Activated T-cell treated with anti-CD3 and anti-CD28 coated beads, Interleukin-2, amount 50 U/mL, for 4 hours (primary cell): ENCODE measurements at regions not wholly inside any gene's neighbourhood (a gene's known extent, or its start where the extent isn't known, plus 50 kb on each side); places are given as distances from the start of the nearest gene placed in this dataset.

ENCODE experiments used
- ATAC-seq, 2 donors: fragments of 200-7000 bp; cut with Tn5 transposase; one replicate each; pipeline ENCODE4 v1.10.0; 2021
- DNase-seq: peaks from one replicate; pipeline ENCODE4 v3.0.0-alpha.2; 2020
- H3K27me3 Mint-ChIP-seq: one replicate; pipeline ENCODE4 v1.8.0; 2021; ENCODE audit warnings: low read depth, mixed read lengths
- H3K36me3 Mint-ChIP-seq: one replicate; pipeline ENCODE4 v1.8.0; 2022; ENCODE audit warnings: mixed read lengths; ENCODE audit not compliant: insufficient read depth
- H3K4me1 Mint-ChIP-seq: one replicate; pipeline ENCODE4 v1.8.0; 2021; ENCODE audit warnings: low read depth, mixed read lengths
- H3K4me3 Mint-ChIP-seq: one replicate; pipeline ENCODE4 v1.8.0; 2021; ENCODE audit warnings: mild to moderate bottlenecking, moderate library complexity, mixed read lengths
- H3K9me3 Mint-ChIP-seq: one replicate; pipeline ENCODE4 v1.8.0; 2021; ENCODE audit warnings: mixed read lengths

DNA sequence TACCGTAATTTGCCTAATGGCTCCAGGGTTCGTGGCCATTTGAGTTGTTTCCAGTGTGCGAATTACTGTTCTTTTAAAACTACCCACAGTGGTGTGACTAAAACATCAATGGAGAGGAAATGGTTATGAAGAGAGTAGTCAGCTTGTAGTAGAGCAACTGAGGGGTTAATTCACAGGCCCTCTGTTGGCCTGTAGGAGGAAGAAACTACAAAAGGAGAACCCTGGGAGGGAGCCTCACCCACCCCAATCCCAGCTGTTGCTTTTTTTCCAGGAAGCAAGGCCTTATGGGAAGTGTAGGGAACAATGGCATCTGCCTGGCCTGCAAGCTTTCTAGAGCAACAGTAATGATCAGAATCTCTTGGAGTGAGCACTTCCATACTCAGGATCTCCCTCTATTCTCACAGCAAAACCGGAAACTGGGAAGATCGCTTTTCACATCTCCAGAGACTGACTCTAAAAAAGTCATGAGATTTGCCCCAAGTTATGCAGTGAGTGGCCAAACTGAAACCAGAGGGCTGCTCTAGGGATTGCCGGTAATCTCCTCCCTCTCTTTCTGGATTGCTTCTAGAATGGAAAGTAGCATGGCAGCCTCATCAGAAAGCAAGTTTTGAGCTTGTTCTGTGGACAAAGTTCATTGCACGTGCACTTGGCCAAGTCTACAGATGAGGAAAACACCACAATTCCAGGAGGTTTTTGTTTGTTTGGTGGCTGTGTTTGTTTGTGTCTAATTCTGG, 125.3 kb upstream of the PWP1 start:
- peaks cover 2% of the 10 kb centered on the region for H3K36me3 Mint-ChIP-seq
- no peak for ATAC-seq

DNA sequence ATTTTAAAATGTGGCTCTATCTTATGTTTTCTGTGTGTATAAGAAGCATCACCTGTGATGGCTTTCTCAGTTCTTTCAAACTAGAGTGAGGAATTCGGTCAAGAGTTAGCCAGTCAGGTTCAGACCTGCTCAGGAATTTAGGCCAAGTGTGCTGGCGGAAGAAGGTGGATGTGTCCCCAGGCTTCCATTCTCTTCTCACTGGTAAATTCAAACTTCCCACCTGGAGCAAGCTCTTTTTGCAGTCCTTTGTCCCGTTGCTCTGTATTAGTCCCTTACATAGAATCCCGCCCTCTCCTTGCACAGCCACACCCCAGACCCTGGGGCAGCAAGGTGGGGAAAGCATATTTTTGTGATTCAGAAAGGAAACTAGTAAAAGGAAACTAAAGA, 124.7 kb upstream of the PWP1 start:
- no peak overlapping the region for H3K4me3 Mint-ChIP-seq
- H3K9me3 Mint-ChIP-seq = no peaks in the 10 kb centered on the region
- no peak for DNase-seq
- no peak for ATAC-seq
- H3K4me1 Mint-ChIP-seq = no peaks in the 10 kb centered on the region
- peaks cover 2% of the 10 kb centered on the region for H3K36me3 Mint-ChIP-seq
- no peaks in the 10 kb centered on the region for H3K27me3 Mint-ChIP-seq

More for the DNA sequence above, 125.3 kb upstream of the PWP1 start:
- DNase-seq = no peak
- no peaks in the 10 kb centered on the region for H3K4me1 Mint-ChIP-seq
- H3K27me3 Mint-ChIP-seq = no peaks in the 10 kb centered on the region
- no peaks in the 10 kb centered on the region for H3K9me3 Mint-ChIP-seq
- no peak overlapping the region for H3K4me3 Mint-ChIP-seq

DNA sequence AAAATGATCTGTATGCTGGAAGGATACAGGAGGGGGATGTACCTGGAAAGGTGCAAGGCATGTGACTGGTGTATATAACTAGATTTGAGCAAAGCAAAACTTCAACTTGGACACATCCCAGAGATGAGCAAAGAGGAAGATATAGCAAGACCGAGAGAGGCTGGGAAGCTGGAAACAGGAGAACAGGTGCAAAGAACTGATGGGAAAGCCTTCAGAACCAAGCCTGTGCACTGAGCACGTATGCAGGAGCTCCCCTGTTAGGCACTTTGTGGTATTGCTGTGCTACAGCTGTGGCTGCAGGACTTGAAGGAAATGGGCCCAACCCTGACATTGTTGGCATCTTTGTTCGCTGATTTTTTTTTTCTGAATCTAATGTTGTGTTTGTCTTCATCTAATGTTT, 120.7 kb upstream of the PWP1 start:
- ATAC-seq = no peak
- DNase-seq = no peak
- Mint-ChIP-seq H3K36me3 (peaks cover 3% of the 10 kb centered on the region), H3K4me1 (no peaks in the 10 kb centered on the region), H3K27me3 (no peaks in the 10 kb centered on the region), H3K9me3 (no peaks in the 10 kb centered on the region), H3K4me3 (no peak overlapping the region)

DNA sequence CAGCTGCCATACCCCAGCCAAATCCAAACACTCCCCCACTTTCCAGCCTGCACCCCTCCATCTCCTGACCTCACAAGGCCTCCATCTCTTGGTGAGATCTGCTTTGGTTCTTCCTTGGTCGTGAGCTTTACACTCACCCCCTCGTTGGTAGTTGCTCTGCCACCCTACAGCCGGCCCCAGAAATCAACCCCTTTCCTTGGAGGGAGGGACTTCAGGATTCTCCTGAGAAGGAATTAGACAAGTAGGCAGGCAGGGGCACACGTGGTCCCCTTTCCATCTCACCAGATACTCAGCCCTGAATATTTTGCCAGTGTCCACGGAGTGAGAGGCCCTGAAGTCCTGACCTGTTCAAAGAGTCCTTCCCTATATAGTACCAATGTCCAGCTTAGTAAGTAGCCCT, 120.0 kb upstream of the PWP1 start:
- Mint-ChIP-seq H3K9me3 (no peaks in the 10 kb centered on the region), H3K36me3 (peaks cover 3% of the 10 kb centered on the region), H3K4me1 (no peaks in the 10 kb centered on the region), H3K4me3 (no peak overlapping the region), H3K27me3 (no peaks in the 10 kb centered on the region)
- DNase-seq (no peak), ATAC-seq (no peak)

DNA sequence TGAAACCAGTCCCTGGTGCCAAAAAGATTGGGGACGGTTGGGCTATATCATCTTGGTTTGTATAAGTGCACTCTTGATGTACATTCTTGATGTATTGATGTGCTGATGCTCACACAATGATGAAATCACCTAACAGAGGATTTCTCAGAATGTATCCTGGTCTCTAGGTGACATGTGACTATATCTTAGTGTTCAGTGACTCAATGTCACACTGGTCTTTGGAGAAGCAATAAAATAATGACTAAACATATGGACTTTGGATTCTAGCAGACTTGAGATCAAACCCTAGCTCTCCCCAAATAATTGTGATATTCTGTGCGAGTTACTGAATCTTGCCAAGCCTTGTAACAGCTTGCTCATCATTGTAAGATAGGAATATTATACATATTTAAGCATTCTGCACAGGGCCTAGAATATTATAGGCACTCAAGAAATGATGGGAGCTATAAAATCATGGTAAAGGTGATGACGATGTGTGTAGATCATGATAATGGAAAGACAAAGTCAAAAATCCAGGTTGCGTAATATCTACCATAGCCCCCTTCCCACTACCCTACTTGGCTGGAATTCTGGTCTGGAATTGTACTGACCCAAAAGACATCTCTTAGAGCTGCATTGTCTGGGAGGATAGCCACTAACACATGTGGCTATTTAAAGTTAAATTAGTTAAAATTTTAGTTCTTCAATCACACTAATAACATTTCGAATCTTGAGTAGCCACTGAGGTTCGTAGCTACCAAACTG, 117.6 kb upstream of the PWP1 start:
- Mint-ChIP-seq H3K27me3 (no peaks in the 10 kb centered on the region), H3K9me3 (no peaks in the 10 kb centered on the region), H3K4me3 (no peak overlapping the region), H3K36me3 (peaks cover 3% of the 10 kb centered on the region), H3K4me1 (no peaks in the 10 kb centered on the region)
- DNase-seq = no peak
- no peak for ATAC-seq

DNA sequence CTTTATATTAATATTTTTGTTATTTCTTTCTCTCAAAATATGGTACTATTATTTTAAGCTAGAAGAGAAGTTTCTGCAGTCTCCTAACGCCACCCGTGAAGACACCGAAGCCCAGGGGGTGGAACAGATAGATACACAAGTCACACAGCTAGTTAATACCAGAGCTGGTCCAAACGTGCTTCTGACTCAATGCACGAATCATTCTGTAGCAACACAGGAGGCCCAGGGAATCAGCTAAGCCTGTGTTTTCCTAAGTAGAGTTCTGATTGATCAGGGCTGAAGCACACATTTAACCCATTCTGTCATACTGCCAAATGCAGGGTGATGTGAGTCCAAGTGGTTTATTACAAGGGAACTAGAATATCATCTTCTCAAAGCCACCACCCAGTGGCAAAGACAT, 116.9 kb upstream of the PWP1 start:
- ATAC-seq (no peak), DNase-seq (no peak)
- no peaks in the 10 kb centered on the region for H3K27me3 Mint-ChIP-seq
- H3K36me3 Mint-ChIP-seq = peaks cover 3% of the 10 kb centered on the region
- no peak overlapping the region for H3K4me3 Mint-ChIP-seq
- H3K9me3 Mint-ChIP-seq = no peaks in the 10 kb centered on the region
- no peaks in the 10 kb centered on the region for H3K4me1 Mint-ChIP-seq

DNA sequence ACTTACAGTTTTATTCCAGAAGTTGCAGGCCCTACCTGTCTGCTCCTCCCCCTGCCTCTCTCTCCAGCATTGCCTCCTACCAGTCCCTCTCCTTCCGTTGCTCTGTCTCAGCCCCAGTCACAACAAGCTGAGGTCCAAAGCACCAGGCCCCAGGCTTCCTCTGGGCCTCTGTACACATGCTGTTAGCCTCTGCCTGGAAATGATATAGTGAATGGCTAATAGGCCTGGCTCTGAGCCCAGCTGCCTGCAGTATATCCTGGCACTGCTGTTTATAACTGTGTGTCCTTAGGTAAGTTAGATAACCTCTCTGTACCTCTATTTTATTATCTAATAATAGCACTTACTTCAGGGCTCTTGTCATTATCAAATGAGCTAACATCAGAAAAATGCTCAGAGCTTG, 114.9 kb upstream of the PWP1 start:
- Mint-ChIP-seq H3K9me3 (no peaks in the 10 kb centered on the region), H3K36me3 (peaks cover 3% of the 10 kb centered on the region), H3K27me3 (no peaks in the 10 kb centered on the region), H3K4me3 (no peak overlapping the region), H3K4me1 (no peaks in the 10 kb centered on the region)
- ATAC-seq (no peak), DNase-seq (no peak)

DNA sequence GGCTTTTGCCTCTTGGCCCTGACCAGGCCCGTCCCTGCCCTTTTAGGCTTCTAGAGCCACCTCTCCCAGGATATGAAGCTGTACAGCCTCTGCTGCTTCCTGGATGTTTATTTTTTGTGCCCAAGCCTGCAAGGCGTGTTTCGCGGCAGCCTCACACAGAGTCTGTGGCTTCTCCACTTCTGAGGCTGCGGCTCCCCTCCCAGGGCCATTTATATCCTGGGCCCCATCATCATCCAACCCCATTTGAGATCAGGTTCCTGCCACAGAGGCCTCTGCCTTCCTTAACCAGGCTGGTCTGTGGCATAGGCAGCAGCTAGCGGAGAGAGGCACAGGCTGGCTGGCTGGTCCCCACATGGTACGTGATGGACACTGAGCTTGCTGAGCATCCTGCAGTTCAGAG, 114.1 kb upstream of the PWP1 start:
- no peak for ATAC-seq
- H3K36me3 Mint-ChIP-seq = no peaks in the 10 kb centered on the region
- no peaks in the 10 kb centered on the region for H3K9me3 Mint-ChIP-seq
- H3K27me3 Mint-ChIP-seq = no peaks in the 10 kb centered on the region
- DNase-seq = no peak
- no peak overlapping the region for H3K4me3 Mint-ChIP-seq
- H3K4me1 Mint-ChIP-seq = no peaks in the 10 kb centered on the region

DNA sequence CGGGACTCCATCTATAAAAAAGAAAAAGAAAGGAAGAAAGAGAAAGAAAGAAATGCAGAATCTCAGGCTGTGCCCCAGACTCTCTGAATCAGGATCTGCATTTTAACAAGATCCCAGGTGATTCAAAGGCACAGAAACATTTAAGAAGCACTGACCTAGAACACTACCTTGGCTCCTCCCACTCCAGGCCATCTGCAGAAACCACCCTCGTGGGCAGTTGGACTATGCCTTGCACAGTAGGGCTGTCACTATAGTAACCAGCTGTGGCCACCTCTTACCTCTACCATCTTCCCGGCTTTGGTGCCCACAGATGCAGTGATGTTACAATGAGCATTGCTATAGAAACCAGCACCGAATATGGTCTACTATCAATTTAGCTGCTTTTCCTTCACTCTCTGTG, 110.9 kb upstream of the PWP1 start:
- Mint-ChIP-seq H3K4me1 (no peaks in the 10 kb centered on the region), H3K9me3 (no peaks in the 10 kb centered on the region), H3K27me3 (no peaks in the 10 kb centered on the region), H3K36me3 (no peaks in the 10 kb centered on the region), H3K4me3 (no peak overlapping the region)
- DNase-seq (no peak), ATAC-seq (no peak)

DNA sequence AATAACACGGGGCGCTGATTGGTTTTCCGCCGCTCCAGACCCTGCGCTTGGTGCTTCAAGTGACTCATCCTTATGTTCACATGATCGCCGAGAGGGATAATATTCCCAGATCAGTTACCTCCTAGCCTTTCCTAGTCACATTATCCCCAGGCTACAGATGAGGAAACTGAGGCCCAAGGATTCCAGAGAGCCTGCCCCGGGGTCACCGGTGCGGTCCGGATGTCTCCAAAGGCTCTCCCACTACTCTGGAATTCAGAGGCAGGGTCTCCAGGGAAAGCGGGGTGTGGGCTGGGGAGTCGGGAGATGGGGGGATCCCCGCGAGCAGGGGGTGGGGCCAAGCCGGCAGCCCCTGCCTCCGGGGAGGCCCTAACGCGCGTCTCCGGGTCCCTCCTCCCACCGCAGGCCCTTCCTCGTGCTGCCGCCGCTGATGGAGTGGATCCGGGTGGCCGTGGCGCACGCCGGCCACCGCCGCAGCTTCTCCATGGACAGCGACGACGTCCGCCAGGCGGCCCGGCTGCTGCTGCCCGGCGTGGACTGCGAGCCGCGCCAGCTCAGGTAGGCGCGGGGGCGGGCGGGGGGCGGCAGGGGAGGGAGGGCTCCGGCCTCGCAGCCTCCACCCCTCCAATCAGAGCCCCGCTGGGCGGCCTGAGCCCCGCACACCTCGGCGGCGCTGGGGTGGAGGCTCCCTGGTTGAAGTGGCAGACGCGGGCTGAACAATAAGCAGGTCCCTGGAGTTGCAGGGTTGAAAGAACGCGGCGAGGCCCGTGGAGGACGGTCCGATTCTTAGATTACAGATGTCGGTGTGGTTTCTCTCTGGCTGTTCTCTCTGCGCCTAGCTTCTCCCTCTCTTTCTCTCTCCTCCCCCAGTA, 104.6 kb upstream of the PWP1 start:
- DNase-seq (no peak), ATAC-seq (no peak)
- Mint-ChIP-seq H3K4me1 (no peaks in the 10 kb centered on the region), H3K27me3 (no peaks in the 10 kb centered on the region), H3K4me3 (no peak overlapping the region), H3K9me3 (peaks cover 4% of the 10 kb centered on the region), H3K36me3 (peaks cover 4% of the 10 kb centered on the region)

DNA sequence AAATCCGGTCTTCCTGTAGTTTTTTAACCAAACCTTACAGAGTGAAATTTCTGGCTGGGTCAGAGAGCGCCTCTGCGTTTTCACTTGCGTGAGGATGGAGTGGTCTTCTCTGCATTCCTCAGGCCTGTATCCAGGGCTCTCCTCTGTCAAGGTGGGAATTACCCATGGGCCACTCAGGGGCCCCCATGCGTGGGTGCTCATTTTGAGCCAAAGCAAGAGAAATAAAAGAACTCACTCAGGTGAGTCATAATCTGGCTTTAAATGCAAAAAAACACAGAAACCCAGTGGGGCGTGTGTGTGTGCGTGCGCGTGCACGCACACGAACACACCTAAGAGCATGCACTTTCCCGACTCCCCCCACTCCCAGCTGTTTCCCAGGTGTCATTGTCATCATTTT, 104.0 kb upstream of the PWP1 start:
- ATAC-seq (no peak), DNase-seq (no peak)
- H3K4me3 Mint-ChIP-seq = no peak overlapping the region
- H3K27me3 Mint-ChIP-seq = no peaks in the 10 kb centered on the region
- H3K4me1 Mint-ChIP-seq = no peaks in the 10 kb centered on the region
- peaks cover 8% of the 10 kb centered on the region for H3K36me3 Mint-ChIP-seq
- peaks cover 6% of the 10 kb centered on the region for H3K9me3 Mint-ChIP-seq

DNA sequence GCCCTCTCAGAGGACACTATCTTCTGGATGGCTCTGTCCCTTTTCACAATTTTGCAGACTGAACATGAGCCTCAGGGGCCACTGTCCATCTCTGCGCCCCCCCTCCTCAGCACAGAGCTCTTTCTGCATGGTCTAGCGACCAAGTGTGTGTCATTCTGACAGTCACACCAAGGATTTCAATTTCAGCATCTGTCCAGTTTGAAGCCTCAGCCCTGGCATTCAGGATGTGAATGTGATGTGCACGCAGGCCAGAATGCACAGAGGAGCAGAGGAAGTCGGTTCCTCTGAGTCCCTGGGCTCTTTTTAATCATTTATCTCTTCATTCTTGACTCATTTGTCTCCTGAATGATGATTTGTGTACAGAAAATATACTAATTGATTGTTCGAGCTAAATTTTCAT, 102.0 kb upstream of the PWP1 start:
- H3K36me3 Mint-ChIP-seq = peaks cover 16% of the 10 kb centered on the region
- no peaks in the 10 kb centered on the region for H3K4me1 Mint-ChIP-seq
- H3K4me3 Mint-ChIP-seq = no peak overlapping the region
- H3K9me3 Mint-ChIP-seq = peaks cover 16% of the 10 kb centered on the region
- DNase-seq (no peak), ATAC-seq (no peak)
- no peaks in the 10 kb centered on the region for H3K27me3 Mint-ChIP-seq

DNA sequence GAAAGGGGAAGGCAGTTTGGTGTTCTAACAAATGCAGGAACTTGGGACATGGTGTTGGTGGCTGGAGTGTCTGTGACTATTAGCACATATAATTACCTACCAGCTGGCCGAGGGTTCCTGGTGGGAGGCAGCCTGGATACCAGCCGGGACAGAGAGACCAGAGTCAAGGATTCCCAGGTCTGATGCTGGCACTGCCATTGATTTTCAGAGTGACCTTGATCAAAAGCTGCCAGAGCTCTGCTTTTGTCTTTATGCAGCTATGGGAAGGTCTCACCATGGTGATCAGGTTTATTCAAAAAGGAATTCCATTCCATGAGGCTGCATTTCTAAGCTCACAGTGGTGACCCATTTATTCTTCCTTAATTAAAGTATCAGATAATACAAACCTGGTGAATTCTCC, 101.0 kb upstream of the PWP1 start:
- no peak overlapping the region for H3K4me3 Mint-ChIP-seq
- DNase-seq = no peak
- peaks cover 16% of the 10 kb centered on the region for H3K9me3 Mint-ChIP-seq
- H3K27me3 Mint-ChIP-seq = no peaks in the 10 kb centered on the region
- H3K36me3 Mint-ChIP-seq = peaks cover 18% of the 10 kb centered on the region
- no peaks in the 10 kb centered on the region for H3K4me1 Mint-ChIP-seq
- ATAC-seq = no peak

DNA sequence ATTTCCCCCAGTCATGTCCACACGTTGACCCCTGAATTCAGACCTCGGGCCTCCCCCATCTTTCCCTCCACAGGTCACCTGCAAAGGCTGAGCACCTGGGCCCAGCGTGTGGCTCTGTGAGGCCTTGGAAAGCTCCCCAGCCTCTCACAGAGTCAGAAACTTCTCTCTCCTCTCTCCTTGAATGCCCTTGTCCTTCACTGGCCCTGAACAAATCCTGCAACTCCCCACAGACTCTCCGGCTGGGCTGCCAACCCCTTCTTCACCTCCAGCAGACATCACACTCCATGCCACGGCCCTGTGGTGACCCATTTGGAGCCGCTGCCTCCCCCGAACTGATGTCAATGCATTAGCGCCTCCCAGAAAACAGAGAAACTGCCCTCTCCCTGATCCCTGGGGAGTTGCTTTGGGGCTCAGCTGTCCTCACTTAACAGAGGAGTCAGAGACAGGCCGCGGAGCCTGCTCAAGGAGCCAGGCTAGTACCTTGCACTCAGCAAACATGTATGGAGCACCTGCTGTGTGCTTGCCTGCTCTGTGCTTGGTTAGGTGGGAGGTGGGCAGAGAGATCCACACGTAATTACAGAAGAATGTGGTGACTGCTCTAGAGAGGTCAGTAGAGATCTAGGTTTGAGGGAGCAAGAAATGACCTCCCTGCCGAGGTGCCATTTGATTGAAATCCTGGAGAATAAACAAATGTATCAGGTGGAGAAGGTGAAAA, 99.2 kb upstream of the PWP1 start:
- Mint-ChIP-seq H3K4me1 (no peaks in the 10 kb centered on the region), H3K4me3 (no peak overlapping the region), H3K36me3 (peaks cover 23% of the 10 kb centered on the region), H3K9me3 (peaks cover 16% of the 10 kb centered on the region), H3K27me3 (no peaks in the 10 kb centered on the region)
- DNase-seq (no peak), ATAC-seq (no peak)
